ENCODE measurements at regions not wholly inside any gene's neighbourhood (a gene's known extent, or its start where the extent isn't known, plus 50 kb on each side); places are given as distances from the start of the nearest gene placed in this dataset.

DNA sequence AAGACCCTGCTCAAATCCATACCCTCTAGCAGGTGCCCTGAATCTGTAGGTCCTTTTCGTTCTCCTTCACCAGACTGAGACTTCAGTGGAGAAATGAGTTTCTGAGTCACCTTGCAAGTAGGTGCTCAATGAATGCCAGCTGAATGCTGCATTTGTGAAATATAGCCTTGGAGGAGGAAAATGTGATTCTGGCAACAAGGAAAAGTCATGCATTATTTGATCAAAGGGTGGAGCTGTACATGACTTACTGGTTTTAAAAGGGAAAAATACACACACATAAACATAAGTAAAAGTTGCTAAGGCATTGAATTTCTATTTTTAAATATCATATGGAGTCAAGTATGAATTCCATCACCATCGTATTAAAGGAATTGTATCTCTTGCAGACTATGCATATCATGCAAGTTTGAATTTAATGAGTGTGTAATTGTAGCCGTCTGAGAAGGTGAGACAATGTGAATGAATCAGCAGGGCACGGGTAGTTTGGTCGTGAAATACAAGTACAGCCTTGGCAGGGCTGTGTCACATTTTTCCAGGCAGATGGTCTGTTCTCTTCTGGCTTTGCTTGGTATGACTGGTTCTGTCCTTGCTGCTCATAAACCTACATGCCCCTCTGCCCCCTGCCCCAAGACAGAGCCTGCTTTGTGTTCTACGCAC, 160.8 kb downstream of the COL6A3 start:
- no peak for DNase-seq

DNA sequence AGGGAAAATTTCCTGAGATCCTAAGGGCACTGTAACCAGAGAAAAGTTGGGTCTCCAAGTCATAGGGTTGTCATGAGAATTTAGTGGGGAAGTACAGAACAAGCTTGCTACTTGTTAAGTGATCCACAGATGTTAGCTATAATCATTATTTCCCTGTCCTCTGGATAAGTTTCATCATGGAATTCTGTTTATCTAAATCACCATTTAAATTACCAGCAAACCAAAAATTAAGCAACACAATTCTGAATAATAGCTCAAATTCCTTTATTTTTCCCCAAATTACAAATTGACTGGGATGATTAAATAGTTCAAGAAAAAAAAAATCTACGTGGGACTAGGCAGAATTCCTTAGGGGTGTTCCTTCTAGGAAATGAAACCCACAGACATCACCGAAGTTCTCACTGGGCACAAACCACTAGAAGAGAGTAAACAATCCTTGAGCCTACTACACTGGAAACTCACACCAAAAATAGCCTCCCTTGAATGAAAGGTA, 159.5 kb downstream of the COL6A3 start:
- no peak for DNase-seq

- DNase-seq, result no peak
These were observed 158.9 kb downstream of the COL6A3 start for GRCh38 chr2:237254911-237255578.

DNA sequence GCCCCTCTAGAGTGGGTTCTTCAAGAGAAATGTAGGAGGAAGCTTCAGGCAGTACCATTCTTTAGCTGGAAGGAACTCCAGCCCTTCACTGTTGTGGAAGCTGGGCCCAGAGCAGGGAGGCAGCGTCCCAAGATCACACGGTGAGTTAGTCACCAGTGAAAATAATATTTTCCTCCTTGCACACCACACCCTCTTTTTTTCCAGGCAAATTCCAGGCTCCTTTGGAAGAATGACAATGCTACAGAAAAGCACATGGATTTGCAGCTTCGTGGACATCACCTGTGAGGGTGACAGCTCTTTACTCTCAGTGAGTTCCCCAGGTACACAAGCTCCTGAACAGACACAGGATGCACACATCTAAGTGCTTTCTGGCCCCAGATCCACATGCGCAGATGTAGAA, 157.1 kb downstream of the COL6A3 start:
- DNase-seq, result no peak

GRCh38 chr2:237257471-237257951, 156.5 kb downstream of the COL6A3 start:
- DNase-seq, result no peak

DNA sequence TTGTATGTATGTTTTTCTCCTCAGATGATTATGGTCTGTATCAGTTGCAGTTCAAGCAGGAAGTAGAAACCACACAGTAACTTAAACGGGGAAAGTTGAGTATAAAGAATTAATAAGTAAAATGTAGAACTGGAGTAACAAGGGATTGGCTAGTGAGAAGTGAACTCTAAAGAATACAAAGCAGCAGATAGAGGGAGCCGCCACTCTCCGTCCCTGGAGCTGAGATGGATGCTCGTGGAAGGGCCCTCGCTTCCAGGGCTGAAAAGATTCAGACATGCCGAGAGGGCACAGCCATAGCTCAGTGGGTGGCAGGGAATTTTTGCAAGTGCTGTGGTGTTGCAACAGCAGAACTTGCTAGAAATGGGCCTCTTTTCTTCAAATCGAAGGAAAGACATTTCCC, 155.8 kb downstream of the COL6A3 start:
- no peak for DNase-seq

GRCh38 chr2:237258615-237259014, 155.3 kb downstream of the COL6A3 start:
- DNase-seq, result no peak

DNA sequence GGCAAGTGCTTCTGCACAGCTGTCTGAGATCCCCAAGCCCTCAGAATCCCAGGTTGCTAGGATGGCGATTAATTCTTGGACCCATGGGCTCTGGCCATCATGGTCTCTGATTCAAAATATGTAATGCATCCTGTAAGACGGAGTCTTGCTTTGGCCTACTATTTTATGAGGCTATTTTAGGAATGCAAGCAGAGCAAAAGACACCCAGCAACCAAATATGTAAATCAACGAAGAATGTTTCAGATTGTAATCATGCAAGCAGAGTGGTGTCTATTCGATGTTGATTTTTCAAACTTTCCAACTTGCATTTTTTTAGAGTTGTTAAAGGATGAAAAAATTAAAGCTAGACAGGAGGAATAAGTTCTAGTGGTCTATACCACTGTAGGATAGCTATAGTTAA, 154.8 kb downstream of the COL6A3 start:
- DNase-seq, result no peak

DNA sequence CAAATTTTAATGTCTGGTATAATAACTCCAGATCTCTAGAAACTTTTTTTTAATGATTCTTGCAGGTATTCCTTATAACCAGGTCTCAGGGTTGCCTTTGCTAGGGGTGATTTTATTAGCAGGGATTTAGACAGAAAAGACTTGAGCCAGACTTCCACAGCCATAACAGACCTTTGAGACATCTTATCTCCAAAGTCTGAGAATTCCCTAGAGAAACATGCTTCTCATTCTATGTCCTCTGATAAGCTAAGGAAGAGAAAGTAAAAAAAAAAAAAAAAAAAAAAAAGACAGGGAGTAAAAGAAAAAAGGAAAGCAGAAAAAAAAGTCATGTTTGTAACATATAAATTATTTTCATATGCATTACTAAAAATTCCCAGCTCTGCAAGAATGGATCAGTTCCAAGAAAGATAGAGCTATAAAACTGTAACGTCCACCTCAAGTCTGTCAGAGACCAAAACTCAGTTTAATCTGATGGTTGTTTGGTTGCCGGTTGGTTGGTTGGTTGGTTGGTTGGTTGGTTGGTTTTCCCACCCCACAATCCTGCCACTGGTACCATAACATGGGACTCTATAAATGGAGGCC, 153.8 kb downstream of the COL6A3 start:
- no peak for DNase-seq

DNA sequence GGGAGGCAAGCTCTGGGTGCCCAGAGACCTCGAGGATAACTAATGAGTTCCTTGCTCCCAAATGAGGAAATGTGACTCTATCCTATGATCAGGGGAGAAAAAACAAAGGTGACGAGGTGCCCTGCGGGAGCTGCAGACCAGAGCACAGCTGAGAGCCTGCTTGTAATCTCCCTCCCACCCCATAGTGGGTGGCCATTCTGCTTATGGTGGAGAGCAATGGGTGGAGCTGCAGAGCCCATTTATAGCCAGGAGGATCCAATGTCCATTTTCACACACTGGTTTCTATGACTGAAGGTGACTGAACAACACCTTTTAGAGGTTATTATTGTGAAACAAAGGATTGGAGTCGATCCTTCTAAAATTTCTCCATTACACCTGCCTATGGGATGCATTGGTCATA, 153.3 kb downstream of the COL6A3 start:
- no peak for DNase-seq

GRCh38 chr2:237261327-237261726, 152.6 kb downstream of the COL6A3 start:
- DNase-seq, result no peak

DNA sequence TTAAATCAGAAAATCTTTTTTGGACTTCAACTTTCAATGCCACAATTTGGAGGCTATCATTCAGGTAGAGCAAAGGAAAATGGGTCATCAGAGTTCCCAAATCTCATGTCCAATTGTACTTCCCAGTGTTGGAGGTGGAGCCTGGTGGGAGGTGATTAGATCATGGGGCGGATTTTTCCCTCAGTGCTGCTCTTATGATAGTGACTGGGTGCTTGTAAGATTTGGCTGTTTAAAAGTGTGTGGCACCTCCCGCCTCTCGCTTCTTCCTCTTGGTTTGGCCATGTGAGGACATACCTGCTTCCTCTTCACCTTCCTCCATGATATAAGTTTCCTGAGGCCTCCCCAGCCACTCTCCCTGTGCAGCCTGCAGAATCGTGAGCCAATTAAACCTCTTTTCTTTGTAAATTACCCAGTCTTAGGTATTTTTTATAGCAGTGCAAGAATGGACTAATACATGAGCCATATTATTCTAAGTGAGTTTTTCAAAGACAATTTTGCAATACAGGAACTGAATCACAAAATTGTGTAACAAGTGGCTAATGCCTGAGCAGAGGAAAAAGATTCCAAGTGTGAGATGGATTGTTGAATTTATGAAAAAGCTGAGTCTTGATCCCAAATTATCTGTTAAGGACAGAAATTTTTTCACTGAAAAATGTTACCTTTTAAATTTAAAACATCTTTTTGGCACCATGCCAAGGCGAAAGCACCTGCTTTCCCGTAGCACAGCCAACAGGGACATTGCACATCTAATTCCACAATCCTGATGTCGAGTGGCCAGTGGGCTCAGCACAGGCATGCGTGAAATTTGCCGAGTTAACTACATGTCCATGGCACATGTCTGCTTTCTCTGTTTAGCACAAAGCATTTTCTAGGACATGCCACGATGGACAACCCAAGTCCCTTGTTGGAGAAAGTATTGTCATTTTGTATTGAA, 150.9 kb downstream of the COL6A3 start:
- no peak for DNase-seq

- DNase-seq, result no peak
These were observed 149.3 kb downstream of the COL6A3 start for GRCh38 chr2:237264480-237265219.

GRCh38 chr2:237268004-237268708, 145.8 kb downstream of the COL6A3 start:
- no peak for DNase-seq

GRCh38 chr2:237269138-237269875, 144.7 kb downstream of the COL6A3 start:
- DNase-seq, result no peak

- no peak for DNase-seq
These were observed 143.4 kb downstream of the COL6A3 start for GRCh38 chr2:237270520-237270919.

GRCh38 chr2:237271698-237272652, 142.0 kb downstream of the COL6A3 start:
- DNase-seq, result no peak

Data from 8988T (cell line).